Right ventricle myocardium superior (tissue), 1 donor: ENCODE measurements at regions not wholly inside any gene's neighbourhood (a gene's known extent, or its start where the extent isn't known, plus 50 kb on each side); places are given as distances from the start of the nearest gene placed in this dataset.
"Not testable (repeated sequence)": the region's sequence is repeated elsewhere in the genome, so short reads cannot be mapped to it uniquely, and the experiment has no call there.

Experiments used
- ATAC-seq: fragments of 200-7000 bp; cut with Tn5 transposase; one replicate; pipeline ENCODE4 v1.9.1; 2020; ENCODE audit warnings: mild to moderate bottlenecking; ENCODE audit not compliant: poor library complexity
- DNase-seq: peaks from one replicate; pipeline ENCODE4 v3.0.0-alpha.2; 2020
- intact Hi-C: fragments of 100-400 bp; cut with DNase I; formaldehyde crosslinking; loops from one replicate; pipeline ENCODE4 v1.11.2; 2022
- donor health status: DM: no; HTN: yes; CAD: no; lungs with severe emphysema.

DNA sequence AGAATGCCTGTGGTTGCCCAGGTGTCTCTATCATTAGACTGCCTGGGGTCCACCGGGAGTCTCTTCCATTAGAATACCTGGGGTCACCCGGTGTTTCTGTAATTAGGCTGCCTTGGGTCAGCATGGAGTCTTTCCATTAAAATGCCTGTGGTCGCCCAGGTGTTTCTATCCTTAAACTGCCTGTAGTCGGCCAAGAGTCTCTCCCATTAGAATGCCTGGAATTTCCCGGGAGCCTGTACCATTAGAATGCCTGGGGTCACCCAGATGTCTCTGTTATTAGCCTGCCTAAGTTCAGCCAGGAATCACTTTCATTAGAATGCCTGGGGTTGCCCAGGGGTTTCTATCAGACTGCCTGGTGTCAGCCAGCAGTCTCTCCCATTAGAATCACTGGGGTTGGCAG is 1492.8 kb downstream of the UQCRFS1 start:
- ATAC-seq (no peak), DNase-seq (no peak)
- intact Hi-C loops: no loop called here

DNA sequence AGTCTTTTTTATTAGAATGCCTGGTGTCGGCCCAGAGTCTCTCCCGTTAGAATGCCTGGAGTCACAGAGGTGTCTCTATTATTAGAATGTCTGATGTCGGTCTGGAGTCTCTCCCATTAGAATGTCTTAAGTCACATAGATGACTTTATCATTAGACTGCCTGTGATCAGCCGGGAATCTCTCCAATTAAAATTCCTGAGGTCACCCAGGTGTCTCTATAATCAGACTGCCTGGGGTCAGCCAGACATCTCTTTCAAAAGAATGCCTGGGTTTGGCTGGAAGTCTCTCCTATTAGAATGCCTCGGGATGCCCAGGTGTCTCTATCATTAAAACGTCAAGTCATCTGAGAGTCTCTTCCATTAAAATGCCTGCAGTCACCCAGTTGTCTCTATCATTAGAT is 1493.9 kb downstream of the UQCRFS1 start:
- DNase-seq: no peak
- no peak for ATAC-seq
- intact Hi-C loops: no loop called here

DNA sequence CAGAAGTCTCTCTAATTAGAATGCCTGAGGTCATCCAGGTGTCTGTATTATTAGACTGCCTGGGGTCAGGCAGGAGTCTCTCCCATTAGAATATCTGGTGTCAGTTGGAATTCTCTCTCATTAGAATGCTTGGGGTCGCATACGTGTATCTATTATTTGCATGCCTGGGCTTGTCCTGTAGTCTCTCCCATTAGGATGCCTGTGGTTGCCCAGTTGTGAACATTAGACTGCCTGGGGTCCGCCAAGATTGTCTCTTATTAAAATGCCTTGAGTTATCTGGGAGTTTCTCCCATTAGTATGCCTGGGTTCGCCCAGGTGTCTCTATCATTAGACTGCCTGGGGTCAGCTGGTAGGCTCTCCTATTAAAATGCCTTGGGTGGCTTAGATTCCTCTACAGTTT is 1494.7 kb downstream of the UQCRFS1 start:
- intact Hi-C loops: no loop called here
- DNase-seq (no peak), ATAC-seq (no peak)

DNA sequence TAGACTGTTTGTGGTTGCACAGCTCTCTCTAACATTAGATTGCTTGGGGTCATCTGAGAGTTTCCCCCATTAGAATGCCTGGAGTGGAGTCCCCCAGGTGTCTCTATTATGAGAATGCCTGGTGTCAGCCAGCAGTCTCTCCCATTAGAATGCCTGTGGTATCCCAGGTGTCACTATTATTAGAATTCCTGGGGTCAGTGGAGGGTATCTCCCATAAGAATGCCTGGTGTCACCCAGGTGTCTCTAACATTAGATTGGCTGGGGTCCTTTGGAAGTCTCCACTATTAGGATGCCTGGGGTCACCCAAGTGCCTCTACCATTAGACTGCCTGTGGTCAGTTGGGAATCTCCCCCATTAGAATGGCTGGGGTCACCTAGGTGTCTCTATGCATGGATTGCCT is 1495.1 kb downstream of the UQCRFS1 start:
- intact Hi-C loops: no loop called here
- no peak for ATAC-seq
- no peak for DNase-seq

DNA sequence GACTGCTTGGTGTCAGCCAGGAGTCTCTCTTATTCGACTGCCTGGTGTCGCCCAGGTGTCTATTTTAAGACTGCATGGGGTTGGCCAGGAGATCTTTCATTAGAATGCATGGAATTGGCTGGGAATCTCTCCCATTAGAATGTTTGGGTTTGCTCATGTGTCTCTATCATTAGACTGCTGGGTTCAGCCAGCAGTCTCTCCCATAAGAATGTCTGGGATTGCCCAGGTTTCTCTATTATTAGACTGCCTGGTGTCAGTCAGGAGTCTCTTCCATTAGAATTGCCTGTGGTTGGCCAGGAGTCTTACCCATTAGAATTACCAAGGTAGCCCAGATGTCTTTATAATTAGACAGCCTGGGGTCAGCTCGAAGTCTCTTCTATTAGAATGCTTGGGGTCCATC is 1496.0 kb downstream of the UQCRFS1 start:
- DNase-seq: no peak
- intact Hi-C loops: no loop called here
- ATAC-seq: peak; percentile 27

DNA sequence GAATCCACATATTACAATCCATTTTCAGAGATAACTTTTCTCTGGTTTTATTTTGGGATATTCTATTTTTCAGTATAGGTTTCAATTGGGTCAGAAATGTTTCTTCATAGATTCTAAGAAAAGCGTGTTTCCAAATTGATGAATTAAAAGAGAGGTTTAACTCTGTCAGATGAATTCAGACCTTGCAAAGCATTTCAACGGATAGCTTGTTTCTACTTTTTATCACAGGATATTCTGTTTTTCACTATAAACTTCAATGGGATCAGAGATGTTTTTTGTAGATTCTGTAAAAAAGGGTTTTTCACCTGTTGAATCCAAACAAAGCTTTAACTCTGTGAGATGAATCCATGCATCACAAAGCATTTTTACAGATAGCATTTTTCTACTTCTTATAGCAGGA is 1498.1 kb downstream of the UQCRFS1 start:
- no peak for ATAC-seq
- intact Hi-C loops: no loop called here
- DNase-seq: no peak

DNA sequence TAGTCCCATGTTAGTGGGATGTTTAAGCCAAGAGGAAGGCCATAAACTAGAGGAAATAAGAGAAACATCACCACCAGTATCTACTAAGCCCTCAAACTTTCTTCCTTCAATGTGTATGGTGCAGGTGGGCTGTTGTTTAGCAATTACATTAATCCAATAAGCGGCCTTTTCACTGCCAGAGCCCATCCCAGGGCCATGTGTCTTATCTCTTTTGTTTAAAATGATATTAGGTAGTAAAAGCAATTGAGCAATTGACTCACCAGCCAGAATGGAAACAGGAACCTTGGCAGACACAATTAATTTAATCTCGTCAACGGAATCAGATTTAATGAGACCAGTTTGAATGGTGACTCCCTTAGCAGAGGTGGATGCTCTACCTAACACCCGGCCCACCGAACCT is 1503.5 kb downstream of the UQCRFS1 start:
- DNase-seq (no peak), ATAC-seq (no peak)

DNA sequence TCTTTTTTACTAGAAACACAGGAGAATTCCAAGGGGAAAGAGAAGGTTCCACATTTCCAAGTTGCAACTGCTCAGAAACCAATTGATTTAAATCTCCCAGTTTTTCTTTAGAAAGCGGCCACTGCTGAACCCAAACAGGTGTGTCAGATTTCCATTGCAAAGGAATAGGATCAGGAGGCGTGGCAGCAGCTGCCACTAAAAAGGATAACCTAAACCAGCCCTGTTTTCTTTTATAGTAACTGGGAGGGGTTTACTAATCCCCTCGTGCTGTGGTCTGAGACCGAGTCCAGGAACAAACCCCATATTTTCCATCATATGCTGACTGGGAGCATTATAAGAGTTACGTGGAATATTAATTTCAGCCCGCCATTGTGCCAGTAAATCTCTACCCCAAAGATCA is 1504.0 kb downstream of the UQCRFS1 start:
- intact Hi-C loops, DNase-seq, ATAC-seq: not testable (repeated sequence)

More for the DNA sequence above, 1503.5 kb downstream of the UQCRFS1 start:
- intact Hi-C loops: no loop called here

DNA sequence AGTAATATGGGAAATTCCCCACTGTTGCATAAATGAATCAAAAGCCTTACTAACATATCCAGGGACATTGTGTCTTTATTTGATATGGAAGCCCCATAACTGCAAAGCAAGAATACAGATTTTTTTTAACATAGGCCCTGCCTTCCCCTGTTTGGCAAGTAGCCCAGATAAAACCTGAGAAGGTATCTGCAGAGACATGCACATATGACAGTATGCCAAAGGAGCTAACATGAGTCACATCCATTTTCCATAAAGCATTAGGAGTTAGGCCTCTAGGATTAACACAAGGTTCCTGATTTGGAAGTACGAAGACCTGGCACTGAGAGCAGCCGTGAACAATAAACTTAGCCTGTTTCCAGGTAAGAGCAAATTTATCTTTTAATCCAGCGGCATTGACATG is 1505.9 kb downstream of the UQCRFS1 start:
- ATAC-seq, DNase-seq, intact Hi-C loops: not testable (repeated sequence)

DNA sequence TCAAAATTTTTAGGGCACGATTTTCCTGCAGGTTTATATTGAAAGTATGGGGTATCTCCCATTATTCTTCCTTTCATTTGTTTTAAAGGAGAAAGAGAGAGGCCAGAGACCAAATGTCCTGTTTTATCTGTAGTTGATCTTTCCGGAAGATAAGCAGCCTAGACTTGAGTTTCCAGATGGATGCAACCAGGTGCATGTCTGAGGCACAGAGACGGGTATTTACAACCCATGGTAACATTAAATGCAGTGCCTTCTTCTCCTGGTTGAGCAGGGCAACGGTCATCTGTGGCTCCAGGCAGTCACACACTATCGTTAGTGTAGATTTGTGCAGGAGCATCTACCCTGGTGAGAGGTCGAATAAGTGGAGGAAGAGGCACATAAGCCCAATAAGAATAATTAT is 1507.1 kb downstream of the UQCRFS1 start:
- intact Hi-C loops: no loop called here
- DNase-seq (no peak), ATAC-seq (no peak)

DNA sequence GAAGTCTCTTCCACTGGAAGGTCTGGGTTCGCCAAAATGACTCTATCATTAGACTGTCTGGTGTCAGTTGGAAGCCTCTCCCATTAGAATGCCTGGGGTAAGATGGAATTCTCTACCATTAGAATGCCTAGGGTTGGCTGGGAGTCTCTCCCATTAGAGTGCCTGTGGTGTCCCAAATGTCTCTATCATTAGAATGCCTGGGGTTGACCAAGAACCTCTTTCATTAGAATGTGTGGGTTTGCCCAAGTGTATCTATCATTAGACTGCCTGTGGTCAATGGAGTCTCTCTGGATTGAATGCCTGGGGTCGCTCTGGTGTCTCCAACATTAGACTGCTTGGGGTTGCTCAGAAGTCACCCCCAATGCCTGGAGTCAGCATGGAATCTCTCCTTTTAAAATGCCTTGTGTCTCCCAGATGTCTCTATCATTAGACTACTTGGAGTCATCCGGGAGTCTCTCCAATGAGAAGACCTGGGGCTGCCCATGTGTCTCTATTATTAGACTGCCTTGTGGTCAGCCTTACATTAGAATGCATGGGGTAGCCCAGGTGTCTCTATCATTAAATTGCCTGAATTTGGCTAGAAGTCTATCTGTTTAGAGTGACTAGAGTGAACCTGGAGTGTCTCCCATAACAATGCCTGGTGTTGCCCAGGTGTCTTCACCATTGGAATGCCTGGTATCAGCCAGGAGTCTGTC is 1518.4 kb downstream of the UQCRFS1 start:
- DNase-seq (no peak), ATAC-seq (no peak)
- intact Hi-C loops: no loop called here

DNA sequence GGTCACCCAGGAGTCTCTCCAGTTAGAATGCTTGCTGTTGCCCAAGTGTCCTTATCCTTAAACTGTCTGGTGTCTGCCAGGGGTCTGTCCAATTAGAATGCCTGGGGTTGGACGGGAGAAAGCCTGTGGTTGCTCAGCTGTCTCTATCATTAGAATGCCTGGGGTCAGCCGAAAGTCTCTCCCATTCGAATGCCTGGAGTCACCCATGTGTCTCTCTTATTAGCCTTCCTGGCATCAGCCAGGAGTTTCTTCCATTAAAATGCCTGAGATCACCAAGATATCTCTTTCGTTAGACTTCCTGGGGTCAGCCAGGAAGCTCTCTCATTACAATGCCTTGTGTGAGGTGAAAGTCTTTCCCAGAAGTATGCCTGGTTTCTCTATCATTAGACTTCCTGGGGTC is 1521.0 kb downstream of the UQCRFS1 start:
- DNase-seq (no peak), ATAC-seq (no peak)
- intact Hi-C loops: no loop called here

DNA sequence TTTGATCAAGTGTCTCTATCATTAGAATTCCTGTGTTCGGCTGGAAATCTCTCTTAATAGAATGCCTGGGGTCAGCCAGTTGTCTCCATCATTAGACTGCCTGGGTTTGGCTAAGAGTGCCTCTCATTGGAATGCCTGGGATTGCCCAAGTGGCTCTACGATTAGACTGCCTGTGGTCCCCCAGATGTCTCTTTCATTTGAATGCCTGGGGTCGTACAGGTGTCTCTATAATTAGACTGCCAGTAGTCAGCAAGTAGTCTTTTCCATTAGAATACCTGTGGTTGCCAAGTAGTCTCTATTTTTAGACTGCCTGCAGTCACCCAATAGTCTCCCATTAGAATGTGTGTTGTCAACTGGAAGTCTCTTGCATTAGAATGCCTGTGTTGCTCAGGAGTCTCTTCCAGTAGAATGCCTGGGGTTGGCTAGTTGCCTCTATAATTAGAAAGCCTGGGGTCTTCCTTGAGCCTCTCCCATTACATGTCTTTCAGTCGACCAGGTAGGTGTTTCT is 1523.2 kb downstream of the UQCRFS1 start:
- intact Hi-C loops: no loop called here
- DNase-seq (no peak), ATAC-seq (no peak)

DNA sequence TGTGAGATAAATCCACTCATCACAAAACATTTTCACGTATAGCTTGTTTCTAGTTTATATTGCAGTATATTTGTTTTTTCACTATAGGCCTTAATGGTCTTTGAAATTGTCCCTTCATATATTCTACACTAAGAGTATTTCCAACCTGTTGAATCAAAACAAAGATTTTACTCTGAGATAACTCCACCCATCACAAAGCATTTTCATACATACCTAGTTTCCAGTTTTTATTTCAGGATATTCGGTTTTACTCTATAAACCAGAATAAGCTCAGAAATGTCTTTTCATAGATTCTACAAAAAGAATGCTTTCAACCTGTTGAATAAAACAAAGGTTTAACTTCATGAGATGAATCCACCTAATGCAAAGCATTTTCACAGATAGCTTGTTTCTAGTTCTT is 1528.7 kb downstream of the UQCRFS1 start:
- no peak for ATAC-seq
- no peak for DNase-seq
- intact Hi-C loops: no loop called here

DNA sequence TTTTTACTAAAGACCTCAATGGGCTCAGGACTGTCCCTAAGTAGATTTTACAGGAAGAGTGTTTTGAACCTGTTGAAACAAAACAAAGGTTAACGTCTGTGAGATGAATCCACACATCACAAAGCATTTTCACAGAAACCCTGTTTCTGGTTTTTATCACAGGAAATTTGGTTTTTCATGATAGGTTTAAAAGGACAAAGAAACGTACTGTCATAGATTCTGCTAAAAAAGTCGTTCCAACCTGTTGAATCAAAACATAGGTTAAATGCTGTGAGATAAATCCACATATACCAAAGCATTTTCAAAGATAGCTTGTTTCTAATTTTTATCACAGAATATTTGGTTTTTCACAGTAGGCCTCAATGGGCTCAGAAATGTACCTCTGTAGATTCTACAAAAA is 1531.0 kb downstream of the UQCRFS1 start:
- intact Hi-C loops: no loop called here
- DNase-seq: no peak
- no peak for ATAC-seq

DNA sequence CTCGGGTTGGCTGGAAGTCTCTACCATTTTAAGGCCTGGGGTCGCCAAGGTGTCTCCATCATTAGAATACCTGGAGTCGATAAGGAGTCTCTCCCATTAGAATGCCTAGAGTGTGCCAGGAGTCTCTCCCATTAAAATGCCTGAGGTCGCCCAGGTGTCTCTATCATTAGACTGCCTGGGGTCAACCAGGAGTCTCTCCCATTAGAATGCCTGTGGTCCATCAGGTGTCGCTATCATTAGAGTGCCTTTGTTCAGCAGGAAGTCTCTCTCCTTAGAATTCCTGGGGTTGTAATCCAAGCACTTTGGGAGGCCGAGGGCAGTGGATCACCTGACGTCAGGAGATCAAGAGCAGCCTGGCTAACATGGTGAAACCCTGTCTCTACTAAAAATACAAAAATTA is 1533.0 kb downstream of the UQCRFS1 start:
- intact Hi-C loops: no loop called here

DNA sequence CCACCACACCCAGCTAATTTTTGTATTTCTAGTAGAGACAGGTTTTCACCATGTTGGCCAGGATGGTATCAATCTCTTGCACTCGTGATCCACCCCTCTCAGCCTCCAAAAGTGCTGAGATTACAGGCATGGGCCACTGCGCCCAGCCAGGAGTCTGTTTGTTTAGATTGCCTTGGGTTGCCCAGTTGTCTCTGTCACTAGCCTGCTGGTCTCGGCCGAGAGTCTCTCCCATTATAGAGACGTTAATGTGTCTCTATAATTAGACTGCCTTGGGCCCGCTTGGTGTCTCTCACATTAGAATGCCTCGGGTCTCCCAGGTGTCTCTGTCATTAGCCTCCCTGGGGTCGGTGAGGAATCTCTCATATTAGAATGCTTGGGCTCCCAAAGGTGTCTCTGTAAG is 1533.6 kb downstream of the UQCRFS1 start:
- intact Hi-C loops: no loop called here
- DNase-seq: no peak

More for the DNA sequence above, 1533.0 kb downstream of the UQCRFS1 start:
- ATAC-seq (no peak), DNase-seq (no peak)

DNA sequence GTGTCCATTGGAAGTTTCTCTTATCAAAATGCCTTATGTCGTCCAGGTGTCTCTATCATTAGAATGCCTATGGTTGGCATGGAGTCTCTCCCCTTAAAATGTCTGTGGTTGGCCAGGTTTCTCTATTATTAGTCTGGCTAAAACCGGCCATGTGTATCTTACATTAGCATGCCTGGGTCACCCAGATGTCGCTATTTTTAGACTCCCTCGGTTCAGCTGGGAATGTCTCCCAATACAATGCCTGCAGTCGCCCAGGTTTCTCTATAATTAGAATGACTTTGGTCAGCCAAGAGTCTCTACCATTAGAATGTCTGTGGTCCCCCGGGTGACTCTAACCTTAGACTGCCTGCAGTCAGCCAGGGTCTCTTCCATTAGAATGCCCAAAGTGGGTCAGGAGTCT is 1536.1 kb downstream of the UQCRFS1 start:
- ATAC-seq: peak; percentile 92
- no peak for DNase-seq
- intact Hi-C loops: no loop called here

More for the DNA sequence above, 1533.6 kb downstream of the UQCRFS1 start:
- ATAC-seq: no peak

DNA sequence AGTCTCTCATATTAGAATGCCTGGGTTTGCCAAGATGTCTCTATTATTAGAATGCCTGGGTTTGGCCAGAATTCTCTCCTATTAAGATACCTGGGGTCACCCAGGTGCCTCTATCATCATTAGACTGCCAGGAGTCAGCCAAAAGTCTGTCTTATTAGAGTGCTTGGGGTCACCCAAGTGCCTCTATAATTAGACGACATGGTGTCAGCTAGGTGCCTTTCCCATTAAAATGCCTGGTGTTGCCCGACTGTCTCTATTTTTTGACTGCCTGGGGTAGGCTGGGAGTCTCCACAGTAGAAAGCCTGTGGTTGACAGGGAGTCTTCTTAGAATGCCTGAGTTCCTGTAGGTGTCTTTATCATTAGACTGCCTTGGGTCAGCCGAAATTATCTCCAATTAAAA is 1536.6 kb downstream of the UQCRFS1 start:
- DNase-seq: no peak
- intact Hi-C loops: no loop called here
- peak; percentile 54 for ATAC-seq

DNA sequence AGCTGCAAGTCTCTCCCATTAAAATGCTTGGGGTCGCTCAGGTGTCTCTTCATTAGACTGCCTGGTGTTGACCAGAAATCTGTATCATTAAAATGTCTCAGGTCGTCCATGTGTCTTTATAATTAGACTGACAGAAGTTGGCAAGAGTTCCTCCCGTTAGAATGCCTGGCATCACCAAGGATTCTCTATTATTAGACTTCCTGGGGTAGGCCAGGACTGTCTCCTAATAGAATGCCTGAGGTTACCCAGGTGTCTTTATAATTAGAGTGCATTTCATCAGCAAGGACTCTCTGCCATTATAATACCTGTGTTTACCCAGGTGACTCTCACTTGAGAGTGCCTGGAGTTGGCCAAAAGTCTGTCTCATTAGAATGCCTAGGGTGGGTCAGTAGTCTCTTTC is 1537.2 kb downstream of the UQCRFS1 start:
- ATAC-seq: peak; percentile 76
- no peak for DNase-seq
- intact Hi-C loops: no loop called here

DNA sequence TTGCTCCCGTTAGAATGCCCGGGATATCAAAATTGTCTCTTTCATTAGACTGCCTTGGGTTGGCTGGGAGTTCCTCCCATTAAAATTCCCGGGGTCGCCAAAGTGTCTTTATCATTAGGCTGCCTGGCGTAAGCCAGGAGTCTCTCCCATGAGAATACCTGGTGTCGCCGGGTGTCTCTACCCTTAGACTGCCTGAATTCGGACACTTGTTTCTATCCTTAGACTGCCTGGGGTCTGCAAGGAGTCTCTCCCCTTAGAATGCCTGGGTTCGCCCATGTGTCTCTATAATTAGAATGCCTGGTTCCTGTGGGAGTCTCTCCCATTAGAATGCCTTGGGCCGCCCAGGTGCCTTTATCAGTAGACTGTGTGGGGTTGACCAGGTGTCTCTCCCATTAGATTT is 1538.2 kb downstream of the UQCRFS1 start:
- DNase-seq: no peak
- intact Hi-C loops: no loop called here
- ATAC-seq: no peak
